ENCODE measurements at regions not wholly inside any gene's neighbourhood (a gene's known extent, or its start where the extent isn't known, plus 50 kb on each side); places are given as distances from the start of the nearest gene placed in this dataset.

- TF ChIP-seq CREB5 (CRISPR knock-in tag; IDR thresholded peaks at IDR 0.05; ENCODE audit: low read depth) (no peak), ZNF70 (CRISPR knock-in tag; IDR thresholded peaks at IDR 0.05) (no peak), ARNTL (CRISPR knock-in tag; IDR thresholded peaks at IDR 0.05; ENCODE audit: borderline replicate concordance, low read depth) (no peak), TOX (CRISPR knock-in tag; IDR thresholded peaks at IDR 0.05; ENCODE audit: borderline replicate concordance) (no peak)
- TF ChIP-seq, protein P1, sequence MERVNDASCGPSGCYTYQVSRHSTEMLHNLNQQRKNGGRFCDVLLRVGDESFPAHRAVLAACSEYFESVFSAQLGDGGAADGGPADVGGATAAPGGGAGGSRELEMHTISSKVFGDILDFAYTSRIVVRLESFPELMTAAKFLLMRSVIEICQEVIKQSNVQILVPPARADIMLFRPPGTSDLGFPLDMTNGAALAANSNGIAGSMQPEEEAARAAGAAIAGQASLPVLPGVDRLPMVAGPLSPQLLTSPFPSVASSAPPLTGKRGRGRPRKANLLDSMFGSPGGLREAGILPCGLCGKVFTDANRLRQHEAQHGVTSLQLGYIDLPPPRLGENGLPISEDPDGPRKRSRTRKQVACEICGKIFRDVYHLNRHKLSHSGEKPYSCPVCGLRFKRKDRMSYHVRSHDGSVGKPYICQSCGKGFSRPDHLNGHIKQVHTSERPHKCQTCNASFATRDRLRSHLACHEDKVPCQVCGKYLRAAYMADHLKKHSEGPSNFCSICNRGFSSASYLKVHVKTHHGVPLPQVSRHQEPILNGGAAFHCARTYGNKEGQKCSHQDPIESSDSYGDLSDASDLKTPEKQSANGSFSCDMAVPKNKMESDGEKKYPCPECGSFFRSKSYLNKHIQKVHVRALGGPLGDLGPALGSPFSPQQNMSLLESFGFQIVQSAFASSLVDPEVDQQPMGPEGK (CRISPR knock-in tag; IDR thresholded peaks at IDR 0.05; ENCODE audit: borderline replicate concordance), result no peak
- ATAC-seq, result no peak
These were observed 493.7 kb downstream of the BTBD3 start for GRCh38 chr20:12411246-12411940.

- TF ChIP-seq RARB (CRISPR knock-in tag; IDR thresholded peaks at IDR 0.05) (no peak), TSHZ2 (CRISPR knock-in tag; IDR thresholded peaks at IDR 0.05) (no peak), CSDC2 (CRISPR knock-in tag; IDR thresholded peaks at IDR 0.05) (no peak), ZNF8 (CRISPR knock-in tag; IDR thresholded peaks at IDR 0.05) (no peak), CSRNP3 (CRISPR knock-in tag; IDR thresholded peaks at IDR 0.05) (no peak), TOX (CRISPR knock-in tag; IDR thresholded peaks at IDR 0.05; ENCODE audit: borderline replicate concordance) (no peak), ZFP3 (CRISPR knock-in tag; IDR thresholded peaks at IDR 0.05) (no peak), OSR1 (CRISPR knock-in tag; IDR thresholded peaks at IDR 0.05) (no peak), PPARA (CRISPR knock-in tag; IDR thresholded peaks at IDR 0.05; ENCODE audit: borderline replicate concordance) (no peak)
- TF ChIP-seq, protein P1 (CRISPR knock-in tag; IDR thresholded peaks at IDR 0.05; ENCODE audit: borderline replicate concordance), result no peak
- ATAC-seq, result no peak
These were observed 495.4 kb downstream of the BTBD3 start for GRCh38 chr20:12413116-12413515.

- no peak for ATAC-seq
- TF ChIP-seq TCF4 (CRISPR knock-in tag; IDR thresholded peaks at IDR 0.05; ENCODE audit: borderline replicate concordance), result peak; percentile 29; the same call in 1 of the 2 replicates
- TF ChIP-seq RARB (CRISPR knock-in tag; IDR thresholded peaks at IDR 0.05), result no peak
These were observed 497.0 kb downstream of the BTBD3 start for GRCh38 chr20:12414446-12415274.

- no peak for ATAC-seq
- no peak for TF ChIP-seq GLIS3 (CRISPR knock-in tag; IDR thresholded peaks at IDR 0.05)
- TF ChIP-seq OSR1 (CRISPR knock-in tag; IDR thresholded peaks at IDR 0.05), result no peak
- no peak for TF ChIP-seq ESRRG (CRISPR knock-in tag; IDR thresholded peaks at IDR 0.05)
- no peak for TF ChIP-seq SNAI2 (CRISPR knock-in tag; IDR thresholded peaks at IDR 0.05)
- TF ChIP-seq POU6F1 (CRISPR knock-in tag; IDR thresholded peaks at IDR 0.05; ENCODE audit: borderline replicate concordance, low read depth), result no peak
- no peak for TF ChIP-seq ISL1 (CRISPR knock-in tag; IDR thresholded peaks at IDR 0.05)
- TF ChIP-seq TCF4 (CRISPR knock-in tag; IDR thresholded peaks at IDR 0.05; ENCODE audit: borderline replicate concordance), result no peak
- TF ChIP-seq CSRNP3 (CRISPR knock-in tag; IDR thresholded peaks at IDR 0.05), result no peak
- TF ChIP-seq TOX (CRISPR knock-in tag; IDR thresholded peaks at IDR 0.05; ENCODE audit: borderline replicate concordance), result no peak
- no peak for TF ChIP-seq ZNF70 (CRISPR knock-in tag; IDR thresholded peaks at IDR 0.05)
- no peak for TF ChIP-seq RARB (CRISPR knock-in tag; IDR thresholded peaks at IDR 0.05)
- no peak for TF ChIP-seq CREB5 (CRISPR knock-in tag; IDR thresholded peaks at IDR 0.05; ENCODE audit: low read depth)
These were observed 498.6 kb downstream of the BTBD3 start for GRCh38 chr20:12416281-12416680.
